ENCODE measurements at regions not wholly inside any gene's neighbourhood (a gene's known extent, or its start where the extent isn't known, plus 50 kb on each side); places are given as distances from the start of the nearest gene placed in this dataset.
"Not testable (repeated sequence)": the region's sequence is repeated elsewhere in the genome, so short reads cannot be mapped to it uniquely, and the experiment has no call there.

DNA sequence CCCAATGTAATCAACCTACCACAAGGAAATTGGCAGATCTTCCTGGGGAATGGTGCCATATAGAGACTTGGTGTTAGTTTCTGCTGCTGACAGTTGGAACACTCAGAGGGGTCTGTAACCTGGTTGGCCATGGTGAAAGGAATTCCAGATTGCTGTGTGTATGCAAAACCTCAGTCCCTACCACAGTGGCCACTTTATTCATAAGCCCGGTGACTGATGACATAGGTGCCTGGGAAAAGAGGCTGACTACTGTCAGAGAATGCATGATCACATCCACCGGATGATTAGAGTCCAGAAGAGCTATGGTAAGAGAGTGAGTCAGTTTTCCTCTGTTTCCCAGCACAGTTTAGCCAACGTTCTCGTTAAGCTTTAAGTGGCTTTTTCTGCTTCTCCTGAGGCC lies 156.8 kb upstream of the NPAP1 start:
- TF ChIP-seq ZNF596 (tag by site-specific recombination; IDR thresholded peaks at IDR 0.05); CTCF (tag by site-specific recombination; IDR thresholded peaks at IDR 0.05); FEZF1 (tag by site-specific recombination; IDR thresholded peaks at IDR 0.05); ZBTB11 (tag by site-specific recombination; conservative IDR thresholded peaks at IDR 0.05; ENCODE audit: low read depth); REST (tag by site-specific recombination; IDR thresholded peaks at IDR 0.05); ZNF792 (tag by site-specific recombination; IDR thresholded peaks at IDR 0.05); ZFP41 (tag by site-specific recombination; IDR thresholded peaks at IDR 0.05; ENCODE audit: borderline replicate concordance); ZNF561 (tag by site-specific recombination; IDR thresholded peaks at IDR 0.05; ENCODE audit: borderline replicate concordance): not testable (repeated sequence)
- TF ChIP-seq, protein P1, sequence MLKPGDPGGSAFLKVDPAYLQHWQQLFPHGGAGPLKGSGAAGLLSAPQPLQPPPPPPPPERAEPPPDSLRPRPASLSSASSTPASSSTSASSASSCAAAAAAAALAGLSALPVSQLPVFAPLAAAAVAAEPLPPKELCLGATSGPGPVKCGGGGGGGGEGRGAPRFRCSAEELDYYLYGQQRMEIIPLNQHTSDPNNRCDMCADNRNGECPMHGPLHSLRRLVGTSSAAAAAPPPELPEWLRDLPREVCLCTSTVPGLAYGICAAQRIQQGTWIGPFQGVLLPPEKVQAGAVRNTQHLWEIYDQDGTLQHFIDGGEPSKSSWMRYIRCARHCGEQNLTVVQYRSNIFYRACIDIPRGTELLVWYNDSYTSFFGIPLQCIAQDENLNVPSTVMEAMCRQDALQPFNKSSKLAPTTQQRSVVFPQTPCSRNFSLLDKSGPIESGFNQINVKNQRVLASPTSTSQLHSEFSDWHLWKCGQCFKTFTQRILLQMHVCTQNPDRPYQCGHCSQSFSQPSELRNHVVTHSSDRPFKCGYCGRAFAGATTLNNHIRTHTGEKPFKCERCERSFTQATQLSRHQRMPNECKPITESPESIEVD (tag by site-specific recombination; IDR thresholded peaks at IDR 0.05), result not testable (repeated sequence)
- TF ChIP-seq, protein P2, sequence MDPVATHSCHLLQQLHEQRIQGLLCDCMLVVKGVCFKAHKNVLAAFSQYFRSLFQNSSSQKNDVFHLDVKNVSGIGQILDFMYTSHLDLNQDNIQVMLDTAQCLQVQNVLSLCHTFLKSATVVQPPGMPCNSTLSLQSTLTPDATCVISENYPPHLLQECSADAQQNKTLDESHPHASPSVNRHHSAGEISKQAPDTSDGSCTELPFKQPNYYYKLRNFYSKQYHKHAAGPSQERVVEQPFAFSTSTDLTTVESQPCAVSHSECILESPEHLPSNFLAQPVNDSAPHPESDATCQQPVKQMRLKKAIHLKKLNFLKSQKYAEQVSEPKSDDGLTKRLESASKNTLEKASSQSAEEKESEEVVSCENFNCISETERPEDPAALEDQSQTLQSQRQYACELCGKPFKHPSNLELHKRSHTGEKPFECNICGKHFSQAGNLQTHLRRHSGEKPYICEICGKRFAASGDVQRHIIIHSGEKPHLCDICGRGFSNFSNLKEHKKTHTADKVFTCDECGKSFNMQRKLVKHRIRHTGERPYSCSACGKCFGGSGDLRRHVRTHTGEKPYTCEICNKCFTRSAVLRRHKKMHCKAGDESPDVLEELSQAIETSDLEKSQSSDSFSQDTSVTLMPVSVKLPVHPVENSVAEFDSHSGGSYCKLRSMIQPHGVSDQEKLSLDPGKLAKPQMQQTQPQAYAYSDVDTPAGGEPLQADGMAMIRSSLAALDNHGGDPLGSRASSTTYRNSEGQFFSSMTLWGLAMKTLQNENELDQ (tag by site-specific recombination; IDR thresholded peaks at IDR 0.05; ENCODE audit: low read depth), result not testable (repeated sequence)

Data from HEK293 (cell line).